Stimulated activated CD4-positive, alpha-beta T cell treated with anti-CD3 and anti-CD28 coated beads, Interleukin-4, amount 100 ng/mL, for 4 hours (primary cell): ENCODE measurements at regions not wholly inside any gene's neighbourhood (a gene's known extent, or its start where the extent isn't known, plus 50 kb on each side); places are given as distances from the start of the nearest gene placed in this dataset.

Experiments
- DNase-seq, 2 experiments: peaks; one replicate each; pipeline ENCODE4 v3.0.0-alpha.2; 2020

DNA sequence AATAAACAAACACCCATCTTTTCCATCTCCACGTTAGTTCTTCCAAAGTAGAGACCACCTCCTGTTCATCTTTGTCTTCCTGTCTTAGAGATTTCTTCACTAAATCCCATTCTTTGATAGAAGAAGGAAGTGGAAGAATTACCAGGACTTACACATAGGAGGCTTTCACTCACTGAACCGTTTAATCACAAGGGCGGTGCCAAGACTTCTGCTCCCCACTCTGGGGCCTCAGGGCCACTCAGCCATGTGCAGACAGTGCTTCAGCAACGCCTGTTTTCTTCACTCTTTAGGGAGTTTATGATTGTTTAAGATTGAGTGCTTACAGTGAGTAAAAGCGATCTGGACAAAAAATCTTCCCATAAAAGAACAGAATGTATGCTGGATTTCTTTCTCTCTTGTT is 63.9 kb upstream of the SORCS3 start:
- DNase-seq: no peak

DNA sequence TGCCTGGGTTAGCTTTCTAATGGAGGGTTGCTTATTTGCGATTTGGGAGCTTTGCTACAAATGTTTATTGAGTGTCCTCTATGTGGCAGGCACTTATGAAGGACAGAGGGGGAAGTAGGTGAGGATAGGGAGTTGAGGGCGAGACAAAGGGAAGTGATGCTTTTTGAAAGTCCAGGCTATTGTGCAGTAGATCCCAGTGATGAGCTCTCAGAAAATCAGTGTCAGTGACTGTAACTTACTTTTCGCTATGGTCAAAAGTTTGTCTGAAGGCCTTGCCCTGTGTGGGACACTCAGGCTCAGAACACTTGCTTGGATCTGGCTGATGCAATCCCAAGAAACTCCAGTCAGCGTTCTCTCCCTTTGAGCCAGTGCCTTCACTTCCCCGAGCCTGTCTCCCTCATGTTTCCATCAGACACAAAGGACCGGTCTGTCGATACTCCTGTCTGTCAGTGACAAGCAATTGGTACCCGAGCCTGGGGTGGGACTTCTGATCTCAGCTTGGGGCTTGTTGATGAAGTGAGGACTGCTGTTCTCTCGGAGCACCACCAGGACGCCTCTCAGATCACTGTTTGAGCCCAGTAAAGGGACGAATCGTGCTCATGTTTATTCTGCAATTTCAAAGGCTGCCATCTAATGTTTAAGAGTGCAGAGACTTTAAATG is 63.1 kb upstream of the SORCS3 start:
- DNase-seq: no peak

GRCh38 chr10:104578671-104579070 is 62.4 kb upstream of the SORCS3 start:
- no peak for DNase-seq

DNA sequence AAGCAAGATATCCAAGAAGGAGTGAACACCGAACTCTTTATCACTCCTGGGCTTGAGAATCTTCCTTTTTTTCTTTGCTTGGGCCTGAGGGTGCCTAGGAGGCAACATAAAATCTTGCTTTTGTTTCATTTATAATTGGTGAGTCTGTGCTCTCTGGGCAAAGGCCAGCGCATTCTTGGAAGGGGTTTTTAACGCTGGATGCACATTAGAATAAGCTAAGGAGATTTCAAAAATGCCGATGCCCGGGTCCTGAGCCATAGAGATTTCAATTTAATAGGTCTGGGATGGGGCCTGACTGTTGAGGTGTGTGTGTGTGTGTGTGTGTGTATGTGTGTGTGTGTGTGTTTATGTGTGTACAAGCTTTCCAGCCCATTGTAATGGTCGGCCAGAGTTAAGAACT is 62.0 kb upstream of the SORCS3 start:
- no peak for DNase-seq

DNA sequence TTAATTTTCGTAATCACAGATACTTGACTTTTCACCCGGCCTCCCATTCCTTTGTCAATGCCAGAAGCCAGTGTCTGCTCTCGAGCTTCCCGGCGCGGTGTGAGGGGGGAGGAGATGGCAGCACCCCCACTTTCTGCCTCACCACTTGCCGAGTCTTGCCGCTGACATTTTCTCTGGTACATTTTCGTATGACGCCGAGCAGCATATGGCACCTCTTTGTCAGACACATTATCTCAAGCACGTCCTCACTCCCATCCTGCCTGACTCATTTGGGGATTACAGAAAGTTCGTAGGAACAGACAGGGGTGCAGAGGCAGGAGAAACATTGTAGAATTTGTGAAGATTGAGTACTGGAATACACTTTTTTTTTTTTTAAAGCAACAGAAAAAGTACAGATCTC is 60.8 kb upstream of the SORCS3 start:
- no peak for DNase-seq

GRCh38 chr10:104580774-104581675 is 60.1 kb upstream of the SORCS3 start:
- peak; percentile 48 to 61 for DNase-seq

- DNase-seq: no peak
Measured at GRCh38 chr10:104581884-104582601, 59.0 kb upstream of the SORCS3 start.

GRCh38 chr10:104582602-104582951 is 58.5 kb upstream of the SORCS3 start:
- DNase-seq: no peak

GRCh38 chr10:104582966-104583365 is 58.1 kb upstream of the SORCS3 start:
- DNase-seq: no peak

GRCh38 chr10:104584541-104584940 is 56.5 kb upstream of the SORCS3 start:
- no peak for DNase-seq

DNA sequence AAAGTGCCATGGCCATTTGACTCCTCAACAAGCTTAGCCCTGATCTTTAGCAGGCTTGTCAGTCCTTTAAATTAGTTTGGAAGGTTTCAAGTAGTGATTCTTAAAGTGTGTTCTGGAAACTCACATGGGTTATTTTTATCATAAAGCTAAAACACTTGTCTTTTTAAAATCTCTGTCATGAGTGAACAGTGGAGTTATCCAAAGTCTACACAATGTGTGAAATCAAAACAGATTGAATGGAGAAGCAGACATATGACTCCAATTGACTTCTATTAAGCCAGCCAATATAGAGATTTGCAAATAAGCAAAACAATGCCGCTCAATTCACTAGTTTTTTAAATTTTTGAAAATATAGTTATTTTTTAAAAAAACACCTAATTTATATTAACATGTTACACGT is 53.3 kb upstream of the SORCS3 start:
- no peak for DNase-seq

DNA sequence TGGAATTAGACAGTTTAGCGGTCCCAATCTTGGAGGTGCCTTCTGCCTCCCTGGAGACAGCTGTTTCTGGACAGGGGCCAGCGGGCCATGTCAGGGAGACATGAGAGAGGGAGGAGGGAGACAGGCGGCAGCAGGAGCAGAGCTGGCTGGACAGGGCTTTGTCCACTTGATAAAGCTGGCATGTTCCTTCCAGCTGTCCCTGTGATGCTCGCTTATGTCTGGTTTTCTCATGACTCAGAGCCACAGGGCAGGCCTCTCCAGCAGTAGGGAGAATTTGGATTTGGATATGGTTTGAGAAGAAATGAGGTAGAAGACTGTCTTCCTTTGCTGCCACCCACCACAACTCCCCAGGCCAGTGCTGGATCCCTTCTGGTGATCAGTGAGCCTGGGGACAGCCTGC is 51.7 kb upstream of the SORCS3 start:
- DNase-seq: no peak

DNA sequence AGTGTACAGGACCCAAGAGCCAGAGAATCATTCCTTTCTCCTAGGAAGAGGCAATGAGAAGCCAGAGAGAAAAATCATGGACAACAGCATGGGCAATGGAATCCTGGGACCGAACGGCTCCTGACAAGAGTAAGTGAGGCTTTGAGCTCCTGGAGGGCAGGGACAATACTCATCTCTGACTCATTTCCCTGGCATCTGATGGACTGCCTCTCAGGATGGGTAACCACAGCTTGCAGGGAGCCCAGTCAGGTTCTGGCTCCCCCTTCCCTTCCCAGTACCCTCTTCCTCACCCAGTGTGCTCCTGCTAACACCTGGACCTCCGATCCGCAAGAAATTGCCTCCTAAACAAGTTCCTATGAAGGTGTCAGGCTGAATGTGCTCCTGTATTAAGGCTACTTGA is 51.2 kb upstream of the SORCS3 start:
- no peak for DNase-seq
